Hepatocyte (in vitro differentiated cells): ENCODE measurements at regions not wholly inside any gene's neighbourhood (a gene's known extent, or its start where the extent isn't known, plus 50 kb on each side); places are given as distances from the start of the nearest gene placed in this dataset.
"Not testable (repeated sequence)": the region's sequence is repeated elsewhere in the genome, so short reads cannot be mapped to it uniquely, and the experiment has no call there.

Experiments used
- DNase-seq: peaks from one replicate; pipeline ENCODE4 v3.0.0-alpha.2; 2016; ENCODE audit warnings: low spot score
- H2AFZ ChIP-seq: fragments of 200-600 bp; sonication (generic); 2 replicates; pipeline ENCODE4 v1.6.0; 2016; ENCODE audit warnings: antibody characterized with exemption, mild to moderate bottlenecking
- H3K27ac ChIP-seq: fragments of 200-600 bp; sonication (generic); 2 replicates; pipeline ENCODE4 v1.5.1; 2016; ENCODE audit warnings: mild to moderate bottlenecking
- H3K27me3 ChIP-seq: fragments of 200-600 bp; sonication (generic); 2 replicates; pipeline ENCODE4 v1.6.1; 2016
- H3K36me3 ChIP-seq: fragments of 200-600 bp; sonication (generic); replicated peaks from 2 replicates; pipeline ENCODE4 v1.5.1; 2016; ENCODE audit warnings: low read depth; ENCODE audit not compliant: insufficient read depth
- H3K4me1 ChIP-seq: fragments of 200-600 bp; sonication (generic); 2 replicates; pipeline ENCODE4 v1.5.1; 2016; ENCODE audit warnings: mild to moderate bottlenecking, moderate library complexity; ENCODE audit not compliant: insufficient read depth
- H3K4me2 ChIP-seq: fragments of 200-600 bp; sonication (generic); 2 replicates; pipeline ENCODE4 v1.6.0; 2016
- H3K4me3 ChIP-seq: fragments of 200-600 bp; sonication (generic); 2 replicates; pipeline ENCODE4 v1.5.1; 2016; ENCODE audit warnings: mild to moderate bottlenecking
- H3K79me2 ChIP-seq: fragments of 200-600 bp; sonication (generic); 2 replicates; pipeline ENCODE4 v1.6.0; 2017; ENCODE audit warnings: mild to moderate bottlenecking
- H3K9me2 ChIP-seq: fragments of 200-600 bp; sonication (generic); replicated peaks from 2 replicates; pipeline ENCODE4 v1.6.0; 2017; ENCODE audit warnings: mild to moderate bottlenecking; ENCODE audit not compliant: insufficient read depth
- H3K9me3 ChIP-seq: fragments of 200-600 bp; sonication (generic); 2 replicates; pipeline ENCODE4 v1.5.1; 2016; ENCODE audit warnings: low read depth, mild to moderate bottlenecking
- H4K20me1 ChIP-seq: fragments of 200-600 bp; sonication (generic); 2 replicates; pipeline ENCODE4 v1.6.0; 2016; ENCODE audit warnings: mild to moderate bottlenecking; ENCODE audit not compliant: insufficient read depth, poor library complexity, severe bottlenecking
- EZH2 ChIP-seq: fragments of 200-600 bp; sonication (generic); IDR thresholded peaks from 2 replicates; pipeline ENCODE4 v1.6.1; 2016; ENCODE audit warnings: antibody characterized with exemption, mild to moderate bottlenecking, borderline replicate concordance
- EZH2phosphoT487 ChIP-seq: fragments of 200-600 bp; sonication (generic); IDR thresholded peaks from one replicate; pipeline ENCODE4 v1.6.1; 2018; ENCODE audit warnings: antibody characterized with exemption, mild to moderate bottlenecking, low read depth, moderate library complexity; ENCODE audit not compliant: unreplicated experiment, severe bottlenecking
- WGBS: methylation state at CpG from one replicate; pipeline ENCODE4 v1.1.6; 2016; ENCODE audit warnings: low lambda C conversion rate; ENCODE audit errors: missing lambda C conversion rate; 5-methylcytosine and 5-hydroxymethylcytosine counted together
- TF ChIP-seq, protein P1 (sequence below): fragments of 200-600 bp; sonication (generic); IDR thresholded peaks from 2 replicates; pipeline ENCODE4 v1.5.1; 2016; ENCODE audit warnings: antibody characterized with exemption, mild to moderate bottlenecking; ENCODE audit not compliant: poor library complexity

DNA sequence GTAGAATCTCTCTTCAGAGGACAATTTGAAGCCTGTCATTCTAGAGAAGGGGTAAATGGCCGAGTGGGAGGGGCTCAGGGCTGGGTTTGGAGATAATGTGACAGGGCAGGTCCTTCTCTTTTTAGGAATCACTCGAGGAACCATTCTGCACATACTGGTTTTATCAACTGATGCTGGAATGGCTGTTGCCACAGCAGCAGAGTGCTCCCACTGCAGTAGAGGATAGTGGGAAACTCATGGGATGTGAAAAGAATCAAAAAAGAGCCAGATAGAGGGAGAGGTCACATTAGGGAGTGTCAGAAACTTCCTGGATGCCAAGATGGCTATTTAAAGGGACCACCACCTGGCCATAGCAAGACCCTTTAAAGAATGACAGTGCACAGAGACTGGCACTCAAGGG lies 105.3 kb downstream of the NAV1 start:
- no peak for DNase-seq
- Histone ChIP-seq H3K4me3 (no peak overlapping the region), H3K9me2 (no peaks in the 10 kb centered on the region), H3K79me2 (no peaks in the 10 kb centered on the region), H2AFZ (no peak overlapping the region), H3K4me1 (peaks cover 12% of the 10 kb centered on the region), H3K27me3 (peaks cover 20% of the 10 kb centered on the region), H3K27ac (no peak overlapping the region), H4K20me1 (no peaks in the 10 kb centered on the region), H3K4me2 (no peak overlapping the region), H3K9me3 (no peaks in the 10 kb centered on the region), H3K36me3 (no peaks in the 10 kb centered on the region)
- WGBS, result 65% methylated on average over 2 of the region's 2 CpGs
- TF ChIP-seq, protein P1, sequence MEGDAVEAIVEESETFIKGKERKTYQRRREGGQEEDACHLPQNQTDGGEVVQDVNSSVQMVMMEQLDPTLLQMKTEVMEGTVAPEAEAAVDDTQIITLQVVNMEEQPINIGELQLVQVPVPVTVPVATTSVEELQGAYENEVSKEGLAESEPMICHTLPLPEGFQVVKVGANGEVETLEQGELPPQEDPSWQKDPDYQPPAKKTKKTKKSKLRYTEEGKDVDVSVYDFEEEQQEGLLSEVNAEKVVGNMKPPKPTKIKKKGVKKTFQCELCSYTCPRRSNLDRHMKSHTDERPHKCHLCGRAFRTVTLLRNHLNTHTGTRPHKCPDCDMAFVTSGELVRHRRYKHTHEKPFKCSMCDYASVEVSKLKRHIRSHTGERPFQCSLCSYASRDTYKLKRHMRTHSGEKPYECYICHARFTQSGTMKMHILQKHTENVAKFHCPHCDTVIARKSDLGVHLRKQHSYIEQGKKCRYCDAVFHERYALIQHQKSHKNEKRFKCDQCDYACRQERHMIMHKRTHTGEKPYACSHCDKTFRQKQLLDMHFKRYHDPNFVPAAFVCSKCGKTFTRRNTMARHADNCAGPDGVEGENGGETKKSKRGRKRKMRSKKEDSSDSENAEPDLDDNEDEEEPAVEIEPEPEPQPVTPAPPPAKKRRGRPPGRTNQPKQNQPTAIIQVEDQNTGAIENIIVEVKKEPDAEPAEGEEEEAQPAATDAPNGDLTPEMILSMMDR, result no peak
- no peak for TF ChIP-seq EZH2
- TF ChIP-seq EZH2phosphoT487, result no peak

DNA sequence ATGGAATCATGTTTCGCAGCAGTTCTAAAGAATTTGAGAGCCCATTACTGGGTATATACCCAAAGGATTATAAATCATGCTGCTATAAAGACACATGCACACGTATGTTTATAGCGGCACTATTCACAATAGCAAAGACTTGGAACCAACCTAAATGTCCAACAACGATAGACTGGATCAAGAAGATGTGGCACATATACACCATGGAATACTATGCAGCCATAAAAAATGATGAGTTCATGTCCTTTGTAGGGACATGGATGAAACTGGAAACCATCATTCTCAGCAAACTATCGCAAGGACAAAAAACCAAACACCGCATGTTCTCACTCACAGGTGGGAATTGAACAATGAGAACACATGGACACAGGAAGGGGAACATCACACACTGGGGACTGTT lies 106.1 kb downstream of the NAV1 start:
- H3K9me2 ChIP-seq, H3K79me2 ChIP-seq, H2AFZ ChIP-seq, H3K4me3 ChIP-seq, H4K20me1 ChIP-seq, H3K9me3 ChIP-seq, H3K4me2 ChIP-seq, H3K36me3 ChIP-seq, DNase-seq, H3K27ac ChIP-seq: not testable (repeated sequence)
- H3K4me1 ChIP-seq, result peaks cover 17% of the 10 kb centered on the region
- H3K27me3 ChIP-seq, result peaks cover 24% of the 10 kb centered on the region
- WGBS, result 97% methylated on average over 4 of the region's 6 CpGs

DNA sequence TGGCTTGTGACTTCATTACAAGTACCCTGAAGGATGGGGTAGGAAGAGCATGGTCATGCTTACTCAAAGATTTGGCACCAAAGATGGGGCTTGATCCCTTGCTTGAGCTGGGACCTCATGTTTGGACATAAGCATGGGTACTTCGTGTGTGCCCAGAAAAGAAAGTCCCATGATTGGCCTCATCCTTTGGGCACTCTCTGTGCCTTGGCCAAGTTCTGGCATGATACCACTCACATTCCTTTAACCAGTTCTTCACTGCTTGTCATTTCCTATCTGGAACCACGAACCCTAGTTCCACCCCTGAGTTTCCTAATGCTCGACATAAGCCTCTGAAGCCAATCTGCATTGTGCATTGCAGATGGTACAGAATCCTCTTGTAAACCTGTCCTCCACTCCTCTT lies 107.0 kb downstream of the NAV1 start:
- H2AFZ ChIP-seq, result no peak overlapping the region
- no peak overlapping the region for H3K4me2 ChIP-seq
- no peaks in the 10 kb centered on the region for H3K9me2 ChIP-seq
- no peak overlapping the region for H3K4me3 ChIP-seq
- H3K79me2 ChIP-seq, result peaks cover 3% of the 10 kb centered on the region
- H3K36me3 ChIP-seq, result no peaks in the 10 kb centered on the region
- H3K27me3 ChIP-seq, result peaks cover 24% of the 10 kb centered on the region
- H3K4me1 ChIP-seq, result peaks cover 22% of the 10 kb centered on the region
- no peaks in the 10 kb centered on the region for H4K20me1 ChIP-seq
- no peak for DNase-seq
- H3K9me3 ChIP-seq, result no peaks in the 10 kb centered on the region
- WGBS, result 87% methylated on average over 3 of the region's 3 CpGs
- TF ChIP-seq EZH2, result no peak
- TF ChIP-seq, protein P1, result no peak
- no peak for TF ChIP-seq EZH2phosphoT487
- H3K27ac ChIP-seq, result no peak overlapping the region

DNA sequence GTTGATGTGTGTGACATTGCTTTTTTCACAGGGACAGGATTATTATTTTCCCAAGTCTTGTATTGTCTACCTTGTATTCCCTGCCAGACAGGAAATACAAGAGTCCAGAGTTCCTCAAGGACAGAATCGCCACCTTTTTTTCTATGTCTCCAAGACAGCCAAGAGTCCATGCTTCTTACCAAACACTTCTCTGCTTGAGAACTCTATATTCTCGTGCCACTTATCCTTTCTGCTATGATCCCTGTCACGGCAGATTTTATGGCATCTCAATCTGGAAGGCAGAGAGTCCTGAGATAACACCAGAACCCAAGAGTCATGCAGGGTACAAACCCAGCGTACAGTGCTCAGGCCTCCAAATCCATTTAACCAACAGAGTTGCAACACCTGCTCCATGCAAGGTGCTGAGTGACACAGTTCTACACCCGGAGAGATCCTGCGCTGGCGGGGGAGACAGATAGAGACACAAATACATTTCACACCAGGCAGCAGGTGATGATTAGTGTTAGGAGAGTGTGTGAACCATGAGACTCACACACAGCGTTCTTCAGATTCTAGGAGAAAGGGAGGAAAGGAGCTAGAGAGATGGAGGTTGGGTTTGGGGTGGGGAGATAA lies 107.6 kb downstream of the NAV1 start:
- TF ChIP-seq, protein P1, result no peak
- TF ChIP-seq EZH2phosphoT487, result no peak
- no peak for TF ChIP-seq EZH2
- WGBS, result 90% methylated on average over 8 of the region's 8 CpGs
- Histone ChIP-seq H3K27ac (no peak overlapping the region), H3K4me2 (no peak overlapping the region), H3K27me3 (peaks cover 28% of the 10 kb centered on the region), H3K79me2 (peaks cover 8% of the 10 kb centered on the region), H3K4me3 (no peak overlapping the region), H3K9me3 (no peaks in the 10 kb centered on the region), H4K20me1 (no peaks in the 10 kb centered on the region), H2AFZ (no peak overlapping the region), H3K36me3 (no peaks in the 10 kb centered on the region), H3K9me2 (no peaks in the 10 kb centered on the region), H3K4me1 (peaks cover 27% of the 10 kb centered on the region)
- DNase-seq, result no peak
